ENCODE measurements at regions not wholly inside any gene's neighbourhood (a gene's known extent, or its start where the extent isn't known, plus 50 kb on each side); places are given as distances from the start of the nearest gene placed in this dataset.
"Not testable (repeated sequence)": the region's sequence is repeated elsewhere in the genome, so short reads cannot be mapped to it uniquely, and the experiment has no call there.

- DNase-seq = no peak
These were observed 51.8 kb upstream of the ZSWIM5 start for GRCh38 chr1:45258059-45258650.

GRCh38 chr1:45259053-45259452 is 52.6 kb upstream of the ZSWIM5 start:
- no peak for DNase-seq

GRCh38 chr1:45260244-45260643 is 53.8 kb upstream of the ZSWIM5 start:
- no peak for DNase-seq

GRCh38 chr1:45263132-45263531 is 56.7 kb upstream of the ZSWIM5 start:
- no peak for DNase-seq

- no peak for DNase-seq
These were observed 58.8 kb upstream of the ZSWIM5 start for GRCh38 chr1:45265244-45265643.

GRCh38 chr1:45266151-45266801 is 59.9 kb upstream of the ZSWIM5 start:
- DNase-seq = peak in 6 of 58 donors; percentile 2 to 7 (median 4)

- not testable (repeated sequence) for DNase-seq
These were observed 58.4 kb upstream of the HPDL start for GRCh38 chr1:45268310-45268709.

GRCh38 chr1:45272267-45272666 is 54.4 kb upstream of the HPDL start:
- not testable (repeated sequence) for DNase-seq

- DNase-seq = no peak
These were observed 53.8 kb upstream of the HPDL start for GRCh38 chr1:45272913-45273371.

- DNase-seq = peak in 9 of 58 donors; percentile 1 to 18 (median 3)
These were observed 51.6 kb upstream of the HPDL start for GRCh38 chr1:45275054-45275453.
